CD4-positive, alpha-beta T cell treated with Interleukin-4 for 4 hours (primary cell): ENCODE measurements at regions not wholly inside any gene's neighbourhood (a gene's known extent, or its start where the extent isn't known, plus 50 kb on each side); places are given as distances from the start of the nearest gene placed in this dataset.

ENCODE experiments used
- DNase-seq: peaks from one replicate; pipeline ENCODE4 v3.0.0-alpha.2; 2020

- no peak for DNase-seq
These were observed 728.9 kb upstream of the ARGLU1 start for GRCh38 chr13:107296804-107297203.

GRCh38 chr13:107295416-107296140 is 727.6 kb upstream of the ARGLU1 start:
- DNase-seq, result no peak

GRCh38 chr13:107293924-107294323 is 726.0 kb upstream of the ARGLU1 start:
- DNase-seq, result no peak

- no peak for DNase-seq
These were observed 723.9 kb upstream of the ARGLU1 start for GRCh38 chr13:107291875-107292274.

GRCh38 chr13:107289540-107289939 is 721.6 kb upstream of the ARGLU1 start:
- no peak for DNase-seq

- no peak for DNase-seq
These were observed 716.2 kb upstream of the ARGLU1 start for GRCh38 chr13:107284173-107284572.

- DNase-seq, result no peak
These were observed 710.0 kb upstream of the ARGLU1 start for GRCh38 chr13:107277911-107278310.

- DNase-seq, result no peak
These were observed 709.0 kb upstream of the ARGLU1 start for GRCh38 chr13:107276936-107277335.

GRCh38 chr13:107275945-107276614 is 708.1 kb upstream of the ARGLU1 start:
- no peak for DNase-seq

- DNase-seq, result no peak
These were observed 707.4 kb upstream of the ARGLU1 start for GRCh38 chr13:107275312-107275711.

GRCh38 chr13:107271227-107271626 is 703.3 kb upstream of the ARGLU1 start:
- no peak for DNase-seq

- no peak for DNase-seq
These were observed 698.7 kb upstream of the ARGLU1 start for GRCh38 chr13:107266657-107267056.

GRCh38 chr13:107258599-107259187 is 690.8 kb upstream of the ARGLU1 start:
- no peak for DNase-seq

- no peak for DNase-seq
These were observed 686.5 kb upstream of the ARGLU1 start for GRCh38 chr13:107254392-107254791.

- DNase-seq, result no peak
These were observed 684.5 kb upstream of the ARGLU1 start for GRCh38 chr13:107252428-107252827.

GRCh38 chr13:107252021-107252420 is 684.1 kb upstream of the ARGLU1 start:
- DNase-seq, result no peak

GRCh38 chr13:107251341-107251740 is 683.4 kb upstream of the ARGLU1 start:
- no peak for DNase-seq

- DNase-seq, result no peak
These were observed 682.7 kb upstream of the ARGLU1 start for GRCh38 chr13:107250628-107251027.

GRCh38 chr13:107244241-107244640 is 676.3 kb upstream of the ARGLU1 start:
- DNase-seq, result no peak

GRCh38 chr13:107242138-107242537 is 674.2 kb upstream of the ARGLU1 start:
- DNase-seq, result no peak

GRCh38 chr13:107241381-107241780 is 673.4 kb upstream of the ARGLU1 start:
- DNase-seq, result no peak

GRCh38 chr13:107239213-107239612 is 671.3 kb upstream of the ARGLU1 start:
- DNase-seq, result no peak

- no peak for DNase-seq
These were observed 670.5 kb upstream of the ARGLU1 start for GRCh38 chr13:107238262-107238981.
